ENCODE measurements at regions not wholly inside any gene's neighbourhood (a gene's known extent, or its start where the extent isn't known, plus 50 kb on each side); places are given as distances from the start of the nearest gene placed in this dataset.

DNA sequence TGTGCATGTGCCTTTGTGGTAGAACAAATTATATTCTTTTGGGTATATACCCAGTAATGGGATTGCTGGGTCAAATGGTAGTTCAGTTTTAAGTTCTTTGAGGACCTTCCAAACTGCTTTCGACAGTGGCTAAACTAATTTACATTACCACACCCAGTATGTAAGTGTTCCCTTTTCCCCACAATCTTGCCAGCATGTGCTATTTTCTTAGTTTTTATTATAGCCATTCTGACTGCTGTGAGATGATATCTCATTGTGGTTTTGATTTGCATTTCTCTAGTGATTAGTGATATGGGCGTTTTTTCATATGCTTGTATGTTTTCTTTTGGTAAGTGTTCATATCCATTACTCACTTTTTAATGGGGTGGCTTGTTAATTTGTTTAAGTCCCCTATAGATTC, 251.6 kb upstream of the DEFB112 start:
- no CpG with 5 or more reads among the region's 2 CpGs for WGBS (ENCODE audit: extremely low coverage, insufficient coverage, insufficient read length)

DNA sequence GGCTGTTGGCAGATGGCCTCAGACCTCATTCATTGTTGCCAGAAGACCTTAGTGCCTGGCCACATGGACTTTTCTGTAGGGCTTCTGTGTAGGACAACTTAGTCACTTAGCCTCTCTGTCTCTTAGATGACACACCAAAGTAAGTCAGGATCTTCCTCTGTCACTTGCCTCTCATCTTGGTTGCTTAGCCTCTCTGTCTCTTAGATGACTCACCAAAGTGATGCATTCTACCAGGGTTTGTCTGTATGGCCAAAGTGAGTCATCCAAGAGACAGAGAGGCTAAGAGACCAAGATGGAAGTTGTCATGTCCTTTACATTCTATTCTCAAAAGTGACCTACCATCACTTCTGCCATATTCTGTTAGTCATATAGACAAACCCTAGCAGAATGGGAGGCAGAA, 255.9 kb upstream of the DEFB112 start:
- H3K79me1 ChIP-seq (ENCODE audit: low read length): no peaks in the 10 kb centered on the region

More for the DNA sequence above, 251.6 kb upstream of the DEFB112 start:
- H2BK12ac ChIP-seq (ENCODE audit: low read length): no peak overlapping the region
- no peak overlapping the region for H3K9ac ChIP-seq (ENCODE audit: low read length)
- H2BK120ac ChIP-seq (ENCODE audit: insufficient read depth, low read length, poor library complexity): no peak overlapping the region
- no peak overlapping the region for H2AK5ac ChIP-seq (ENCODE audit: low read length)
- H4K12ac ChIP-seq (ENCODE audit: low read depth, low read length): no peak overlapping the region
- H2BK5ac ChIP-seq (ENCODE audit: low read depth, low read length, poor library complexity): no peak overlapping the region
- no peak overlapping the region for H3K4me3 ChIP-seq (ENCODE audit: low read depth, low read length)
- no peaks in the 10 kb centered on the region for H3K79me1 ChIP-seq (ENCODE audit: low read length)
- H3K36me3 ChIP-seq (ENCODE audit: control insufficient read depth in 1 of 2, insufficient read depth in 2 of 2, low read length in 2 of 2): no peaks in the 10 kb centered on the region
- H3K9me3 ChIP-seq (ENCODE audit: insufficient read depth, low read depth, low read length): no peaks in the 10 kb centered on the region
- H3K79me2 ChIP-seq (ENCODE audit: control insufficient read depth, insufficient read depth, low read length, poor library complexity): no peaks in the 10 kb centered on the region
- H3K4ac ChIP-seq (ENCODE audit: low read depth, low read length): no peak overlapping the region
- H3K27ac ChIP-seq (ENCODE audit: low read depth, low read length): no peak overlapping the region
- H3K14ac ChIP-seq (ENCODE audit: low read length): no peak overlapping the region
- no peak overlapping the region for H3K4me2 ChIP-seq (ENCODE audit: low read length)
- no peak overlapping the region for H3K23ac ChIP-seq (ENCODE audit: low read length)
- H3K18ac ChIP-seq (ENCODE audit: low read length): no peak overlapping the region
- no peaks in the 10 kb centered on the region for H3K4me1 ChIP-seq (ENCODE audit: control insufficient read depth in 1 of 2, insufficient read depth in 2 of 2, low read length in 2 of 2)
- H4K8ac ChIP-seq (ENCODE audit: low read depth, low read length): no peak overlapping the region
- H2AFZ ChIP-seq (ENCODE audit: insufficient read depth, low read length, poor library complexity): no peak overlapping the region
- no peak for DNase-seq
- no peak overlapping the region for H4K91ac ChIP-seq (ENCODE audit: low read depth, low read length)
- no peaks in the 10 kb centered on the region for H3K27me3 ChIP-seq (ENCODE audit: insufficient read depth, low read length)

DNA sequence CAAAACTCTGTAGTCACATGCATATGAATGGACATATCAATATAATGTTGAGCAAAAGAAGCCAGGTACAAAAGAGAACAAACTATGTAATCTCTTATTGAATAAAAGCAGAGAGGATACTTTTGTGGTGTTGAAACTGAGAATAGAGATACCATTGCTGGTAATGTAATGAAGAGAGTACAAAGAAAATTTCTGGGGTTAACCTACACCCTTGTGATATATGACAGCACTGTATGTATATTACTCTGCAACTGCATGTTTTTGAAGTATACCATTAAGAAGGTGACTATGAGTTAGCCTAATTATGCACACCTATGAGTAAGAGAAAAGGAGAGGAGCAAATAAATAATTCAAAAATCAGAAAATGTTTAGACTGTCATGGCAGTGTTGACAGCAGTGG, 268.8 kb upstream of the DEFB112 start:
- no peak overlapping the region for H4K91ac ChIP-seq (ENCODE audit: low read depth, low read length)
- H3K14ac ChIP-seq (ENCODE audit: low read length): no peak overlapping the region
- H3K18ac ChIP-seq (ENCODE audit: low read length): no peak overlapping the region
- no peak overlapping the region for H3K27ac ChIP-seq (ENCODE audit: low read depth, low read length)
- no peak overlapping the region for H2AK5ac ChIP-seq (ENCODE audit: low read length)
- no peaks in the 10 kb centered on the region for H3K27me3 ChIP-seq (ENCODE audit: insufficient read depth, low read length)
- H3K4me2 ChIP-seq (ENCODE audit: low read length): no peak overlapping the region
- H3K4me1 ChIP-seq (ENCODE audit: control insufficient read depth in 1 of 2, insufficient read depth in 2 of 2, low read length in 2 of 2): no peaks in the 10 kb centered on the region
- no peak overlapping the region for H4K12ac ChIP-seq (ENCODE audit: low read depth, low read length)
- H3K9me3 ChIP-seq (ENCODE audit: insufficient read depth, low read depth, low read length): no peaks in the 10 kb centered on the region
- H3K79me2 ChIP-seq (ENCODE audit: control insufficient read depth, insufficient read depth, low read length, poor library complexity): no peaks in the 10 kb centered on the region
- no peak overlapping the region for H2BK120ac ChIP-seq (ENCODE audit: insufficient read depth, low read length, poor library complexity)
- H3K23ac ChIP-seq (ENCODE audit: low read length): no peak overlapping the region
- H3K79me1 ChIP-seq (ENCODE audit: low read length): no peaks in the 10 kb centered on the region
- H4K8ac ChIP-seq (ENCODE audit: low read depth, low read length): no peak overlapping the region
- H3K4me3 ChIP-seq (ENCODE audit: low read depth, low read length): no peak overlapping the region
- no peak overlapping the region for H2BK12ac ChIP-seq (ENCODE audit: low read length)
- no peak for DNase-seq
- no peak overlapping the region for H3K4ac ChIP-seq (ENCODE audit: low read depth, low read length)
- H3K36me3 ChIP-seq (ENCODE audit: control insufficient read depth in 1 of 2, insufficient read depth in 2 of 2, low read length in 2 of 2): no peaks in the 10 kb centered on the region
- no peak overlapping the region for H2BK5ac ChIP-seq (ENCODE audit: low read depth, low read length, poor library complexity)
- H2AFZ ChIP-seq (ENCODE audit: insufficient read depth, low read length, poor library complexity): no peak overlapping the region
- no peak overlapping the region for H3K9ac ChIP-seq (ENCODE audit: low read length)

More for the DNA sequence above, 255.9 kb upstream of the DEFB112 start:
- no peaks in the 10 kb centered on the region for H3K79me2 ChIP-seq (ENCODE audit: control insufficient read depth, insufficient read depth, low read length, poor library complexity)
- H3K36me3 ChIP-seq (ENCODE audit: control insufficient read depth in 1 of 2, insufficient read depth in 2 of 2, low read length in 2 of 2): no peaks in the 10 kb centered on the region
- H2AK5ac ChIP-seq (ENCODE audit: low read length): no peak overlapping the region
- no peak overlapping the region for H3K27ac ChIP-seq (ENCODE audit: low read depth, low read length)
- H3K18ac ChIP-seq (ENCODE audit: low read length): no peak overlapping the region
- H2BK5ac ChIP-seq (ENCODE audit: low read depth, low read length, poor library complexity): no peak overlapping the region
- no peak overlapping the region for H3K4me3 ChIP-seq (ENCODE audit: low read depth, low read length)
- no peak overlapping the region for H3K4me2 ChIP-seq (ENCODE audit: low read length)
- no peaks in the 10 kb centered on the region for H3K27me3 ChIP-seq (ENCODE audit: insufficient read depth, low read length)
- no peak overlapping the region for H4K8ac ChIP-seq (ENCODE audit: low read depth, low read length)
- DNase-seq: peak in 1 of 2 donors; percentile 1
- H3K4ac ChIP-seq (ENCODE audit: low read depth, low read length): no peak overlapping the region
- H3K23ac ChIP-seq (ENCODE audit: low read length): no peak overlapping the region
- H3K4me1 ChIP-seq (ENCODE audit: control insufficient read depth in 1 of 2, insufficient read depth in 2 of 2, low read length in 2 of 2): no peaks in the 10 kb centered on the region
- H4K91ac ChIP-seq (ENCODE audit: low read depth, low read length): no peak overlapping the region
- H2AFZ ChIP-seq (ENCODE audit: insufficient read depth, low read length, poor library complexity): no peak overlapping the region
- H4K12ac ChIP-seq (ENCODE audit: low read depth, low read length): no peak overlapping the region
- H2BK12ac ChIP-seq (ENCODE audit: low read length): no peak overlapping the region
- no peak overlapping the region for H2BK120ac ChIP-seq (ENCODE audit: insufficient read depth, low read length, poor library complexity)
- no peak overlapping the region for H3K9ac ChIP-seq (ENCODE audit: low read length)
- H3K9me3 ChIP-seq (ENCODE audit: insufficient read depth, low read depth, low read length): no peaks in the 10 kb centered on the region
- H3K14ac ChIP-seq (ENCODE audit: low read length): no peak overlapping the region

DNA sequence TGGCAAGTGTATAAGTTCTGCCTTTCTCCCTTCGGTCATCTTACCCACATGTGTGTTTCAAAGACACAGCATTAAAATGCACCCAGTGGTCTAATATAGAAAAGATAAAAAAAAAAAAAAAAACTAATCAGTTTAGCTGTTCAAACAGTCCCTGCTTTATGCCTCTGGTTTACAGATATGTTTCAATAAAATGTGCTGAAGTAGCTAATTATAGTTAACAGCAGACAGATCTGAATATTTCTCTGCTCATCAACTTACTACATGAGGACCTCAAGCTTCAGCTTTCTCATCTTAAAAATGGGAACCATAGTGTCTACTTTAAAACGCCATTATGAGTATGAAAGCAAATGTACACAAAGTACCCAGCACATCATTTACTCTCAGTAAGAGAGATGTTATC, 280.6 kb upstream of the DEFB112 start:
- Histone ChIP-seq H3K27me3 (ENCODE audit: insufficient read depth, low read length) (no peaks in the 10 kb centered on the region), H3K23ac (ENCODE audit: low read length) (no peak overlapping the region), H3K36me3 (ENCODE audit: control insufficient read depth in 1 of 2, insufficient read depth in 2 of 2, low read length in 2 of 2) (no peaks in the 10 kb centered on the region), H2AK5ac (ENCODE audit: low read length) (no peak overlapping the region), H2BK120ac (ENCODE audit: insufficient read depth, low read length, poor library complexity) (no peak overlapping the region), H3K14ac (ENCODE audit: low read length) (no peak overlapping the region), H4K8ac (ENCODE audit: low read depth, low read length) (no peak overlapping the region), H3K79me2 (ENCODE audit: control insufficient read depth, insufficient read depth, low read length, poor library complexity) (no peaks in the 10 kb centered on the region), H3K4me2 (ENCODE audit: low read length) (no peak overlapping the region), H3K4me1 (ENCODE audit: control insufficient read depth in 1 of 2, insufficient read depth in 2 of 2, low read length in 2 of 2) (no peaks in the 10 kb centered on the region), H3K4ac (ENCODE audit: low read depth, low read length) (no peak overlapping the region), H2BK5ac (ENCODE audit: low read depth, low read length, poor library complexity) (no peak overlapping the region), H4K91ac (ENCODE audit: low read depth, low read length) (no peak overlapping the region), H3K79me1 (ENCODE audit: low read length) (no peaks in the 10 kb centered on the region), H4K12ac (ENCODE audit: low read depth, low read length) (no peak overlapping the region), H3K18ac (ENCODE audit: low read length) (no peak overlapping the region), H2AFZ (ENCODE audit: insufficient read depth, low read length, poor library complexity) (no peak overlapping the region), H3K27ac (ENCODE audit: low read depth, low read length) (no peak overlapping the region), H3K9ac (ENCODE audit: low read length) (no peak overlapping the region), H3K9me3 (ENCODE audit: insufficient read depth, low read depth, low read length) (no peaks in the 10 kb centered on the region), H2BK12ac (ENCODE audit: low read length) (no peak overlapping the region), H3K4me3 (ENCODE audit: low read depth, low read length) (no peak overlapping the region)
- no peak for DNase-seq
- WGBS (ENCODE audit: extremely low coverage, insufficient coverage, insufficient read length): no CpG with 5 or more reads among the region's 2 CpGs

DNA sequence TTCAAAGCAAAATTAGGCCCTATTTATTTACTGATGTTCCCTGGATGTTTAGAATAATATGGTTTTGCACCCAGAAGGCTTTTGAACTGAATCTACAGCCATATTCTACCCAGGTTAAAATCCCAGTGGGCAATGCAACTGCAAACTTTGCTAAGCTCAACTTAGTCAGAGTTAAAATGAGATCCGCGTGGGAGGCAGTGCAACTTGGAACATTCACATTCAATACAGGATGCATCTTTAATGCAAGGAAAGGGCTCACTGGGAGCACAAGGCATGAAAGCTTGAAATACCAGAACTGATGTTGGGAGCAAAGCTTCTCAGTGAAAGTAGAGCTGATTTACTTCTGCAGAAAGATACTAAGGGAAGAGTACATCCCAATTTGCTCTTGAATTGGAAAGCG, 281.2 kb upstream of the DEFB112 start:
- H3K9ac ChIP-seq (ENCODE audit: low read length): no peak overlapping the region
- no CpG with 5 or more reads among the region's 3 CpGs for WGBS (ENCODE audit: extremely low coverage, insufficient coverage, insufficient read length)
- H4K12ac ChIP-seq (ENCODE audit: low read depth, low read length): no peak overlapping the region
- no peak overlapping the region for H3K27ac ChIP-seq (ENCODE audit: low read depth, low read length)
- no peak overlapping the region for H3K4me2 ChIP-seq (ENCODE audit: low read length)
- H3K79me1 ChIP-seq (ENCODE audit: low read length): no peaks in the 10 kb centered on the region
- H2BK120ac ChIP-seq (ENCODE audit: insufficient read depth, low read length, poor library complexity): no peak overlapping the region
- H3K4me3 ChIP-seq (ENCODE audit: low read depth, low read length): no peak overlapping the region
- H3K9me3 ChIP-seq (ENCODE audit: insufficient read depth, low read depth, low read length): no peaks in the 10 kb centered on the region
- no peaks in the 10 kb centered on the region for H3K79me2 ChIP-seq (ENCODE audit: control insufficient read depth, insufficient read depth, low read length, poor library complexity)
- no peak overlapping the region for H4K91ac ChIP-seq (ENCODE audit: low read depth, low read length)
- H3K36me3 ChIP-seq (ENCODE audit: control insufficient read depth in 1 of 2, insufficient read depth in 2 of 2, low read length in 2 of 2): no peaks in the 10 kb centered on the region
- H2BK5ac ChIP-seq (ENCODE audit: low read depth, low read length, poor library complexity): no peak overlapping the region
- H2AK5ac ChIP-seq (ENCODE audit: low read length): no peak overlapping the region
- no peaks in the 10 kb centered on the region for H3K27me3 ChIP-seq (ENCODE audit: insufficient read depth, low read length)
- no peak overlapping the region for H3K18ac ChIP-seq (ENCODE audit: low read length)
- no peak overlapping the region for H3K4ac ChIP-seq (ENCODE audit: low read depth, low read length)
- no peak overlapping the region for H2BK12ac ChIP-seq (ENCODE audit: low read length)
- no peak overlapping the region for H3K23ac ChIP-seq (ENCODE audit: low read length)
- H3K14ac ChIP-seq (ENCODE audit: low read length): no peak overlapping the region
- H4K8ac ChIP-seq (ENCODE audit: low read depth, low read length): no peak overlapping the region
- no peaks in the 10 kb centered on the region for H3K4me1 ChIP-seq (ENCODE audit: control insufficient read depth in 1 of 2, insufficient read depth in 2 of 2, low read length in 2 of 2)
- no peak for DNase-seq
- H2AFZ ChIP-seq (ENCODE audit: insufficient read depth, low read length, poor library complexity): no peak overlapping the region
